ENCODE measurements at regions not wholly inside any gene's neighbourhood (a gene's known extent, or its start where the extent isn't known, plus 50 kb on each side); places are given as distances from the start of the nearest gene placed in this dataset.

GRCh38 chr11:72491001-72491400 lies 56.7 kb upstream of the CLPB start:
- intact Hi-C loops (cut with DNase I; ENCODE audit: low total_unique reads) = no loop called here
- Histone ChIP-seq H3K4me1 (no peaks in the 10 kb centered on the region), H3K36me3 (no peaks in the 10 kb centered on the region), H3K27ac (no peak overlapping the region), H3K4me3 (no peak overlapping the region), H3K9me3 (no peaks in the 10 kb centered on the region), H3K27me3 (peaks cover 0 to 4% of the 10 kb centered on the region in 2 donors)
- DNase-seq = no peak
- TF ChIP-seq, protein P1, sequence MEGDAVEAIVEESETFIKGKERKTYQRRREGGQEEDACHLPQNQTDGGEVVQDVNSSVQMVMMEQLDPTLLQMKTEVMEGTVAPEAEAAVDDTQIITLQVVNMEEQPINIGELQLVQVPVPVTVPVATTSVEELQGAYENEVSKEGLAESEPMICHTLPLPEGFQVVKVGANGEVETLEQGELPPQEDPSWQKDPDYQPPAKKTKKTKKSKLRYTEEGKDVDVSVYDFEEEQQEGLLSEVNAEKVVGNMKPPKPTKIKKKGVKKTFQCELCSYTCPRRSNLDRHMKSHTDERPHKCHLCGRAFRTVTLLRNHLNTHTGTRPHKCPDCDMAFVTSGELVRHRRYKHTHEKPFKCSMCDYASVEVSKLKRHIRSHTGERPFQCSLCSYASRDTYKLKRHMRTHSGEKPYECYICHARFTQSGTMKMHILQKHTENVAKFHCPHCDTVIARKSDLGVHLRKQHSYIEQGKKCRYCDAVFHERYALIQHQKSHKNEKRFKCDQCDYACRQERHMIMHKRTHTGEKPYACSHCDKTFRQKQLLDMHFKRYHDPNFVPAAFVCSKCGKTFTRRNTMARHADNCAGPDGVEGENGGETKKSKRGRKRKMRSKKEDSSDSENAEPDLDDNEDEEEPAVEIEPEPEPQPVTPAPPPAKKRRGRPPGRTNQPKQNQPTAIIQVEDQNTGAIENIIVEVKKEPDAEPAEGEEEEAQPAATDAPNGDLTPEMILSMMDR (IDR thresholded peaks at IDR 0.05) = no peak

All from tibial artery (tissue), 4 donors.